Lower leg skin (tissue), 4 donors: ENCODE measurements at regions not wholly inside any gene's neighbourhood (a gene's known extent, or its start where the extent isn't known, plus 50 kb on each side); places are given as distances from the start of the nearest gene placed in this dataset.

Experiments
- DNase-seq, 2 donors: peaks; one replicate each; pipeline ENCODE4 v3.0.0-alpha.2; 2019; ENCODE audit warnings: low spot score in 2 of 2
- H3K4me3 ChIP-seq: fragments of 200-600 bp; sonication (generic); 2 replicates; pipeline ENCODE4 v1.5.1; 2017; ENCODE audit warnings: mild to moderate bottlenecking, low read depth; ENCODE audit not compliant: poor library complexity, severe bottlenecking
- POLR2A ChIP-seq, 2 donors: fragments of 450-650 bp; IDR thresholded peaks; one replicate each; pipeline ENCODE4 v1.6.1; 2016 to 2017; ENCODE audit warnings: antibody characterized with exemption in 2 of 2, mild to moderate bottlenecking in 1 of 2, moderate library complexity in 1 of 2
- WGBS, 2 donors: methylation state at CpG; one replicate each; pipeline ENCODE4 v1.1.5; 2018; 5-methylcytosine and 5-hydroxymethylcytosine counted together
- intact Hi-C: fragments of 100-400 bp; cut with DNase I; formaldehyde crosslinking; loops from one replicate; pipeline ENCODE4 v1.15.0; 2023; ENCODE audit warnings: low total_unique reads
- TF ChIP-seq, protein P1 (sequence below), 3 donors: fragments of 450-650 bp; IDR thresholded peaks; one replicate each; pipeline ENCODE4 v1.5.1; 2016; ENCODE audit warnings: antibody characterized with exemption in 3 of 3, mild to moderate bottlenecking in 3 of 3, moderate library complexity in 2 of 3

DNA sequence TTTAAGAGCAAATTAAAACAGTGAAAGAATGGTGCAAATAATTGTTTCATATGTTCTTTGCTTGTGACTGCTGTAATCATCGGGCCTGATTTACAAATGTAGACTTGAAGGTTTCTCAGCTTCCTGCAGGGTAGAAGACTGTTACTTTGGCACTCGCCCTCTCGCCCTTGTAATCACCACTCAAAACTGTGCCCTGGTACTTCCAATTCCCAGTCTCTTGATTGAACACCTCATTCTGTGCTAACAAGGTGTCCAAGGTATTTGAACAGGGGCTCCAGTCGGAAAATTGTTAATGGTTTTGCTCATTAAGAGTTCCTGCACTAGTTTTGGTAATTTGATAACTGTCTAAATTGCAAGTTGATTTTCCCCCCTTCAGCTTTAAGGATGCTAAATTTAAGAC lies 209.5 kb downstream of the ZIC1 start:
- 60 to 67% methylated on average over 4 of the region's 4 CpGs for WGBS, 2 donors
- TF ChIP-seq POLR2A (IDR thresholded peaks at IDR 0.05) = no peak
- TF ChIP-seq, protein P1, sequence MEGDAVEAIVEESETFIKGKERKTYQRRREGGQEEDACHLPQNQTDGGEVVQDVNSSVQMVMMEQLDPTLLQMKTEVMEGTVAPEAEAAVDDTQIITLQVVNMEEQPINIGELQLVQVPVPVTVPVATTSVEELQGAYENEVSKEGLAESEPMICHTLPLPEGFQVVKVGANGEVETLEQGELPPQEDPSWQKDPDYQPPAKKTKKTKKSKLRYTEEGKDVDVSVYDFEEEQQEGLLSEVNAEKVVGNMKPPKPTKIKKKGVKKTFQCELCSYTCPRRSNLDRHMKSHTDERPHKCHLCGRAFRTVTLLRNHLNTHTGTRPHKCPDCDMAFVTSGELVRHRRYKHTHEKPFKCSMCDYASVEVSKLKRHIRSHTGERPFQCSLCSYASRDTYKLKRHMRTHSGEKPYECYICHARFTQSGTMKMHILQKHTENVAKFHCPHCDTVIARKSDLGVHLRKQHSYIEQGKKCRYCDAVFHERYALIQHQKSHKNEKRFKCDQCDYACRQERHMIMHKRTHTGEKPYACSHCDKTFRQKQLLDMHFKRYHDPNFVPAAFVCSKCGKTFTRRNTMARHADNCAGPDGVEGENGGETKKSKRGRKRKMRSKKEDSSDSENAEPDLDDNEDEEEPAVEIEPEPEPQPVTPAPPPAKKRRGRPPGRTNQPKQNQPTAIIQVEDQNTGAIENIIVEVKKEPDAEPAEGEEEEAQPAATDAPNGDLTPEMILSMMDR (IDR thresholded peaks at IDR 0.05) = no peak
- H3K4me3 ChIP-seq = no peak overlapping the region
- intact Hi-C loops = no loop called here
- DNase-seq = no peak

DNA sequence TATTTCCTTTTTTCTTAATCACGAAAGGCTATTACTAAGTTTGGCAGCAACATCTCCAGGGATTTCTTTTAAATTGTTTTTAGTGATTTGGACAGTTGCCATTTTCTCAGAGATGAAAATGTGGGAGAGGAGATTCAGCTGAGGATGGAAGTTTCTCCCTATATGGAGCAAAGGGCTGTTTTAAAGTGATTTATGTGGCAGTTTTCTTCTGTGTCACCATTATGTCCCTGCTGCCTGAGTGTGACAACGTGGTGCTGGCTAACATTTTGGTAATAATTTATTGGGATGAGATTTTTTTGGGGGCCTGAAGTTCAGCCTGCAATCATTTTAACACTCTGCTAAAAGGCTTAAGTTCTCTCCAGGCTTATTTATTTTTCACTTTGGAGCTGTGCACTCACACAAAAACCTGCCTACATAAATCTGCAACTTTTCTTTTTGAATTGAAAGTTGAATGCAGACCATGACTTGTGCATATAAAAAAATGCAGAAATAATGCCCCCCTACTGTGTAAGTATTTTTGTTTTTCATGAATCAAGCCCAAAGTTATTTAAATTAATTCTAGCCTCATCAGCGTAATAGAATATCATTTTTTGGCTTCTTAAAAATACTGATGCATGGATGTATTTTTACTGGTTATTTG lies 210.9 kb downstream of the ZIC1 start:
- TF ChIP-seq, protein P1 (IDR thresholded peaks at IDR 0.05) = no peak
- no peak for TF ChIP-seq POLR2A (IDR thresholded peaks at IDR 0.05)
- intact Hi-C loops = no loop called here
- 41 to 43% methylated on average over 3 of the region's 3 CpGs for WGBS, 2 donors
- no peak for DNase-seq
- no peak overlapping the region for H3K4me3 ChIP-seq

DNA sequence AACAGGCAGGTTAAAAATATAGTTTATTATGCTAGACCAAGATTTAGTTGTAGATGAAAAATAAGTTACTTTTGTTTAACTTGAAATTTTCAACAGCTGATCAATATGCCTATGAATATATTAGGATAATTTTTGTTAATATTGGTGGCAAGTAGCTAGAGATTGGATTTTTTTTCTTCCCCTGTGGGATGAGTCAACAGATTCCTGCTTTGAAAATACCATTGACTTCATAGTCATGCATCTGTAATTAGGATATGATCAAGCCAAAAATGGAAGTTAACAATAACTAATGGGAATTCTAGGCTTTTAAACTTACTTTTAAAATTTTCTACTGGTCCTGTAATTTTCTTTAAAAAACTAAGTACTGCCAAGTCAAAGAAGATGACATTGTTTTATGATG lies 211.7 kb downstream of the ZIC1 start:
- no peak for DNase-seq
- H3K4me3 ChIP-seq = no peak overlapping the region
- intact Hi-C loops = no loop called here
- TF ChIP-seq, protein P1 (IDR thresholded peaks at IDR 0.05) = no peak
- TF ChIP-seq POLR2A (IDR thresholded peaks at IDR 0.05) = no peak

DNA sequence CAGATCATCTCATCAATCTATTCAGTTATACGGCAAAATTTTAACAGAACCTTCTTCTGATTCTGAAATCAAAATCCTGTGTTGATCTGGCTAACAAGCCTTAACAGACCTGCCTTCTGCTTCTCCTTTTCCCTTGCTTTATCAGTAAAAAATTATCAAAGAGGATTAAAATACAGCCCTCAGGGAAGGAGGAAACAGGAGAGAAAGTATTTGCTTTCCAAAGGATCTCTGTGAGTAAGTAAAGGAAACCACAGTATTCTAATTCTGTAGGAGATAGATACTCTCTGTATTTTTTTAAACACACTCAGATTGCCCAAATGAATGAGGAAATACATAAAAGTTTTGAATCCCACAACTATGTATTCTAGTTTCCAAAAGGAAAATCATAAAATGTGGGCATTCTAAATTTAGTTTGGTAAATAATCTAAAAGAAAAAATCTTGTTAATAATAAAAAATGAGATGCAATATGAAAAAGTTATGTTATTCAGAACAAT lies 221.8 kb downstream of the ZIC1 start:
- H3K4me3 ChIP-seq = no peak overlapping the region
- TF ChIP-seq, protein P1 (IDR thresholded peaks at IDR 0.05) = no peak
- TF ChIP-seq POLR2A (IDR thresholded peaks at IDR 0.05) = no peak

DNA sequence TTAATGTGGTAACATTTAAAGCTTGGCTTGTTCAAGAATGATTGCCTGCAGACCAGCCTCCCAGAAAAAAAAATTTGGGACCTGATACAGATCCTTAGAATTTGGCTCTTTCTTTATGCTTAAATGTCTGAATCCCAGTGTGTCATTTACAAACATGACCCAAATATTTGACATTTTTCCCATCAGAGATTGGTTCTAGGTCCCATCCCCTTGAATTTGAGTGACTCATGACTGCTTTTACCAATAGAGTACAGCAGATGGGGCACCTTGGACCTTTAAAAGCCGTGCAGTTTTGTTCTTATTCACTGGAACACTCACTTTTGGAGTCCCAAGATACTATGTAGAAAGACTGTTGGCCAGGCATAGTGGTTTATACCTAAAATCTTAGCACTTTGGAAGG lies 231.6 kb downstream of the ZIC1 start:
- no peak for DNase-seq
- intact Hi-C loops = no loop called here
- no peak overlapping the region for H3K4me3 ChIP-seq
- TF ChIP-seq, protein P1 (IDR thresholded peaks at IDR 0.05) = no peak
- TF ChIP-seq POLR2A (IDR thresholded peaks at IDR 0.05) = no peak
- 68 to 80% methylated on average over 1 of the region's 1 CpG for WGBS, 2 donors

More for the DNA sequence above, 221.8 kb downstream of the ZIC1 start:
- DNase-seq = no peak
- 38 to 45% methylated on average over 1 of the region's 1 CpG for WGBS, 2 donors
- intact Hi-C loops = no loop called here

DNA sequence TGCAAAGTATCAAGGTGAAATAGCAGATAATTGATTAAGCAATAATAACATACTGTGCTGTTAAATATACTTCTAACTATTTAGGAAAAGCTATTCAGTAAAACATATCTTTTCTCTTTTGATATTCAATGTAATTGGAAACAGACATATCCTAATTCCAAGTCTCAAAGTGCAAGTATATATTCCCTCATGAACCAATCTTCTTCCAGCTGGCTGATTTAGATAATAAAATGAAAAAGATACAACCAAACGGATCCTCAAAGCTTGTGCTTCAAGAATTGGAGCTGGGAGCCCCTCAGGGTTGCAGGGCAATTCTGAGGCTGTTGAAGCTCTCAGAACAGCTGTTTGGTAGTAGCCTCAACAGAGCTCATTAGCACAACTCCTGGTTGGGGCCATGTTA lies 236.6 kb downstream of the ZIC1 start:
- no peak overlapping the region for H3K4me3 ChIP-seq
- DNase-seq = no peak
- 19 to 32% methylated on average over 1 of the region's 1 CpG for WGBS, 2 donors
- intact Hi-C loops = no loop called here
- no peak for TF ChIP-seq POLR2A (IDR thresholded peaks at IDR 0.05)
- TF ChIP-seq, protein P1 (IDR thresholded peaks at IDR 0.05) = no peak
